ENCODE measurements at regions not wholly inside any gene's neighbourhood (a gene's known extent, or its start where the extent isn't known, plus 50 kb on each side); places are given as distances from the start of the nearest gene placed in this dataset.

- no peak for TF ChIP-seq CTCF (tag by site-specific recombination; IDR thresholded peaks at IDR 0.05)
- TF ChIP-seq ZBTB21 (tag by site-specific recombination; IDR thresholded peaks at IDR 0.05) = no peak
- TF ChIP-seq TRIM28 (IDR thresholded peaks at IDR 0.05; ENCODE audit: borderline replicate concordance, low read length) = no peak
- TF ChIP-seq ZBTB26 (tag by site-specific recombination; optimal IDR thresholded peaks at IDR 0.05) = no peak
- TF ChIP-seq ZBTB11 (tag by site-specific recombination; conservative IDR thresholded peaks at IDR 0.05; ENCODE audit: low read depth) = no peak
Measured at GRCh38 chr3:87164245-87164644, 62.9 kb upstream of the CHMP2B start.
